Left lung (tissue), 4 donors: ENCODE measurements at regions not wholly inside any gene's neighbourhood (a gene's known extent, or its start where the extent isn't known, plus 50 kb on each side); places are given as distances from the start of the nearest gene placed in this dataset.
A peak's percentile ranks its signal among the peaks of the same experiment; 100 is the strongest.

Experiments
- ATAC-seq: fragments of 200-7000 bp; cut with Tn5 transposase; one replicate; pipeline ENCODE4 v1.9.1; 2020; ENCODE audit warnings: moderate library complexity
- DNase-seq, 4 donors: peaks; one replicate each; pipeline ENCODE4 v3.0.0-alpha.2; 2013 to 2020
- H3K27ac ChIP-seq, 2 donors: fragments of 200-600 bp; sonication (generic) in 1 of 2; one replicate each; pipeline versions ENCODE4 v1.5.0 to v1.8.0; 2020 to 2021
- H3K27me3 ChIP-seq, 2 donors: fragments of 200-600 bp; sonication (generic) in 1 of 2; one replicate each; pipeline versions ENCODE4 v1.5.0 to v1.8.0; 2020 to 2021
- H3K36me3 ChIP-seq, 2 donors: fragments of 200-600 bp; sonication (generic) in 1 of 2; one replicate each; pipeline versions ENCODE4 v1.5.0 to v1.8.0; 2020 to 2021
- H3K4me1 ChIP-seq, 2 donors: fragments of 200-600 bp; one replicate each; pipeline ENCODE4 v1.8.0; 2021
- H3K4me3 ChIP-seq, 2 donors: fragments of 200-600 bp; sonication (generic) in 1 of 2; one replicate each; pipeline versions ENCODE4 v1.5.0 to v1.8.0; 2020 to 2021; ENCODE audit warnings: mild to moderate bottlenecking in 1 of 2
- H3K9me3 ChIP-seq, 2 donors: fragments of 200-600 bp; sonication (generic) in 1 of 2; one replicate each; pipeline versions ENCODE4 v1.5.0 to v1.8.0; 2020 to 2021
- CTCF ChIP-seq, 2 donors: fragments of 200-600 bp; sonication (generic) in 1 of 2; IDR thresholded peaks; one replicate each; pipeline versions ENCODE4 v1.5.0 to v1.8.0; 2021; ENCODE audit warnings: antibody characterized with exemption in 2 of 2
- intact Hi-C, 2 donors: fragments of 100-400 bp; cut with DNase I; formaldehyde crosslinking; loops; one replicate each; pipeline versions ENCODE4 v1.11.2 to v1.14.2; 2022
- donor health status: DM: no; HTN: yes; CAD: no.
- donor health status: DM: no; HTN: no; CAD: no.

GRCh38 chr11:90784241-90784814, 561.5 kb upstream of the CHORDC1 start:
- H3K4me1 ChIP-seq: no peaks in the 10 kb centered on the region
- H3K36me3 ChIP-seq: no peaks in the 10 kb centered on the region
- no peak for TF ChIP-seq CTCF (IDR thresholded peaks at IDR 0.05)
- peaks cover 0 to 20% of the 10 kb centered on the region in 2 donors for H3K9me3 ChIP-seq
- no peak for ATAC-seq
- intact Hi-C loops: no loop called here
- H3K4me3 ChIP-seq: no peak overlapping the region
- no peaks in the 10 kb centered on the region for H3K27me3 ChIP-seq
- DNase-seq: no peak
- no peak overlapping the region for H3K27ac ChIP-seq

DNA sequence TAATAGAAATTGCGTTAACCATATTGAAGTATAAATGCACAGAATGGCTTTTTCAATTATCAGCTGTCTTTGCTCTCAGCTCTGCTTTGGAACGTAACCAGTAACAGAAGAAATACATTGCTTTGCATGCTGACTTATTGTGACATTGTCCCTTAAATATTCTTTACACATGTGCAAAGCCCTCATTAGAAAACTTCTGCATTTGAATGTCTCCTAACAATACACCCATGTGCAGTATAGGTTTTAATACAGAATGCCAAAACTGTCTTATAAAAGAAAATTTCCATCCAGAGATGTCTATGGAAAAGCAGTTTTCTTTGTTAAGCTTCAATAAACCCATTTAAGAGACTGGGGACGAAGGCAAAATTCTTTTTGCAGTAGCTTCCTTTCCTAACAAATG, 560.3 kb upstream of the CHORDC1 start:
- Histone ChIP-seq H3K36me3 (no peaks in the 10 kb centered on the region), H3K4me1 (no peaks in the 10 kb centered on the region), H3K27me3 (no peaks in the 10 kb centered on the region), H3K27ac (no peak overlapping the region), H3K4me3 (no peak overlapping the region), H3K9me3 (peaks cover 0 to 15% of the 10 kb centered on the region in 2 donors)
- no peak for ATAC-seq
- intact Hi-C loops: no loop called here
- TF ChIP-seq CTCF (IDR thresholded peaks at IDR 0.05): no peak
- no peak for DNase-seq

DNA sequence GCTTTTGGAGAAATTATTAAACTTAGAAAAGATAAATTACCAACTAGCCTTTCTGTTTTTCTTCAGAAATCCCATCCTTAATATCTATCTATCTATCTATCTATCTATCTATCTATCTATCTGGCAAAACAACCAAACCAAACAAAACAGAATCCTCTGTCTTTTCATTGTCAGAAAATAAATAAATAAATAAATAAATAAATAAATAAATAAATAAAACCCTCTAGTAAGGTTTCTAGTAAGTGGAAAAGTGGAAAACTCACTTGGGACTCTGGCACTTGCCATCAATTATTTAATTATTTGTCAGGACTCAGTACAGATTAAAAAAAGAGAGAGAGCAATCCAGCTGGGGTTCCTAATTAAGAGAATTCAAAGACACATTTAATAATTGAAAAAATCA, 556.2 kb upstream of the CHORDC1 start:
- Histone ChIP-seq H3K36me3 (no peaks in the 10 kb centered on the region), H3K4me3 (no peak overlapping the region), H3K27ac (no peak overlapping the region), H3K27me3 (no peaks in the 10 kb centered on the region), H3K9me3 (peaks cover 0 to 13% of the 10 kb centered on the region in 2 donors), H3K4me1 (no peaks in the 10 kb centered on the region)
- ATAC-seq (no peak), DNase-seq (no peak)
- intact Hi-C loops: no loop called here
- no peak for TF ChIP-seq CTCF (IDR thresholded peaks at IDR 0.05)

- Histone ChIP-seq H3K4me3 (no peak overlapping the region), H3K9me3 (peaks cover 0 to 13% of the 10 kb centered on the region in 2 donors), H3K27ac (no peak overlapping the region), H3K4me1 (no peaks in the 10 kb centered on the region), H3K36me3 (no peaks in the 10 kb centered on the region), H3K27me3 (no peaks in the 10 kb centered on the region)
- TF ChIP-seq CTCF (IDR thresholded peaks at IDR 0.05): no peak
- DNase-seq: no peak
- intact Hi-C loops: no loop called here
- no peak for ATAC-seq
Observed at GRCh38 chr11:90775567-90776165, 552.8 kb upstream of the CHORDC1 start.

DNA sequence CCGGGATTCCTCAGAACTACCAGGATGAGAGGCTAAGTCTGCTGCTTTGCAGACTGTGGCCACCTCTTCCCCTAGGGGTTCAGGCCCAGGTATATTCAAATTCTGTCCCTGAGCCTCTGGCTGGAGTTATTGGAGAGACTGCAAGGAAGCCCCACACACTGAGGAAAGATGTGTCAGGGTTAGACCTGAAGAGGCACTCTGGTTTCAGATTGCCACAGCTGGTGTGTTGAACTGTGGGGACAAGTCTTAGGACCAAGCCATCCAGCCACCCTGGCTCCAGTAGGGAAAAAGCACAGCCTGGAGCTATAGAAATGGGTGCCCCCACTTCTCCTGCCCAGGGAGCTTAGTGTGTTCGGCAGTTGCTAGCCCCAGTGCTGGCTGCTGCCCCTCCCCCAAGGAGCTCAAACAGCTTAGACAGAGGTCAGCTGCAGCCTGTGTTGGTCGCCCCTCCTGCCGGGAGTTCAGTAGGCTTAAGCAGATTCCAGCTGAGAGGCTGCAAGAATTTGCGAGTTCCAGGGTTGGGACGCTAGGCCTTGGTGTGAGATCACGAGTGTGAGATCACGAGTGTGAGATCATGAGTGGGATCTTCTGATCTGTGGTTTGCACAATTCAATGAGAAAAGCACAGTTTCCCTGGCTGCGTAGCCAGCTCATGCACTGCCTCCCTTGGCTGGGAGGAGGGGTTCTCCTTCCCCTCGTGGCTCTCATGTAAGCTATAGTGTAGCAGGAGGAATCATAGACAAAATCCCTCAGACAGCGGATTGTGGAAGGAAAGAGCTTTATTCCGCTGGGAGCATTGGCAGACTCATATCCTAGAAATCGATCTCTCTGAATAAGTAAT, 552.1 kb upstream of the CHORDC1 start:
- Histone ChIP-seq H3K9me3 (peaks cover 0 to 19% of the 10 kb centered on the region in 2 donors), H3K4me3 (no peak overlapping the region), H3K27ac (no peak overlapping the region), H3K36me3 (no peaks in the 10 kb centered on the region), H3K27me3 (no peaks in the 10 kb centered on the region), H3K4me1 (no peaks in the 10 kb centered on the region)
- no peak for ATAC-seq
- intact Hi-C loops: no loop called here
- TF ChIP-seq CTCF (IDR thresholded peaks at IDR 0.05): no peak
- DNase-seq: peak in 1 of 4 donors; percentile 20
